A673 (cell line): ENCODE measurements at regions not wholly inside any gene's neighbourhood (a gene's known extent, or its start where the extent isn't known, plus 50 kb on each side); places are given as distances from the start of the nearest gene placed in this dataset.

ENCODE experiments used
- BruUV-seq: library from RNA; stranded (reverse); fragments of 400-500 nt; replicated peaks from 2 replicates; lab custom pipeline; 2021; lab: Mats Ljungman, UMichigan
- CTCF ChIA-PET: fragments of 300-600 bp; sonication (Branson Sonifier 250); formaldehyde crosslinking; loops from one replicate; lab custom pipeline; 2022; ENCODE audit warnings: antibody characterized with exemption; lab: Charles Lee
- POLR2A ChIA-PET: fragments of 300-600 bp; sonication (Branson Sonifier 250); formaldehyde crosslinking; loops from one replicate; lab custom pipeline; 2022; ENCODE audit warnings: antibody characterized with exemption; ENCODE audit not compliant: low non-redundant PET; lab: Charles Lee
- DNase-seq: peaks from one replicate; pipeline ENCODE4 v3.0.0-alpha.2; 2015; ENCODE audit warnings: low spot score
- H3K27ac ChIP-seq: fragments of 200-600 bp; sonication (generic); 2 replicates; pipeline ENCODE4 v1.5.1; 2016; ENCODE audit warnings: mixed run types, low read depth, mild to moderate bottlenecking, mixed read lengths, antibody characterized with exemption, low read length; ENCODE audit not compliant: poor library complexity, severe bottlenecking
- H3K27me3 ChIP-seq: fragments of 200-600 bp; sonication (generic); replicated peaks from 2 replicates; pipeline ENCODE4 v1.6.1; 2017; ENCODE audit warnings: mixed run types, low read depth, mild to moderate bottlenecking, mixed read lengths, antibody characterized with exemption, low read length; ENCODE audit not compliant: insufficient read depth, poor library complexity
- H3K36me3 ChIP-seq: fragments of 200-600 bp; sonication (generic); 2 replicates; pipeline ENCODE4 v1.6.1; 2016; ENCODE audit warnings: mixed run types, mild to moderate bottlenecking, mixed read lengths, antibody characterized with exemption, low read length; ENCODE audit not compliant: insufficient read depth, poor library complexity, severe bottlenecking
- H3K4me1 ChIP-seq: fragments of 200-600 bp; sonication (generic); 2 replicates; pipeline ENCODE4 v1.6.1; 2017; ENCODE audit warnings: mixed run types, mild to moderate bottlenecking, mixed read lengths, antibody characterized with exemption, low read length; ENCODE audit not compliant: insufficient read depth, poor library complexity, severe bottlenecking
- H3K4me3 ChIP-seq: fragments of 200-600 bp; sonication (generic); 2 replicates; pipeline ENCODE4 v1.5.1; 2016; ENCODE audit warnings: low read depth, mixed run types, mild to moderate bottlenecking, mixed read lengths, low read length; ENCODE audit not compliant: poor library complexity, severe bottlenecking
- H3K9me3 ChIP-seq: fragments of 200-600 bp; sonication (generic); 2 replicates; pipeline ENCODE4 v1.6.1; 2016; ENCODE audit warnings: mixed run types, low read depth, mild to moderate bottlenecking, mixed read lengths, antibody characterized with exemption, low read length; ENCODE audit not compliant: poor library complexity, severe bottlenecking
- CTCF ChIP-seq: fragments of 300-800, 200-600 bp; sonication (generic); conservative IDR thresholded peaks from 2 replicates; pipeline ENCODE4 v1.5.1; 2017; ENCODE audit warnings: low read depth, mild to moderate bottlenecking, antibody characterized with exemption, low read length, moderate library complexity, mixed read lengths
- EZH2 ChIP-seq: fragments of 200-600 bp; sonication (generic); IDR thresholded peaks from 2 replicates; pipeline ENCODE4 v1.6.1; 2017; ENCODE audit warnings: borderline replicate concordance, low read depth, mild to moderate bottlenecking, mixed read lengths, antibody characterized with exemption, low read length; ENCODE audit not compliant: poor library complexity, severe bottlenecking
- intact Hi-C: fragments of 100-400 bp; cut with micrococcal nuclease; formaldehyde crosslinking; loops from one replicate; pipeline ENCODE4 v1.10.0; 2022; ENCODE audit not compliant: unreplicated experiment

GRCh38 chr3:132927896-132928295, 110.3 kb upstream of the TMEM108 start:
- no peak overlapping the region for H3K4me3 ChIP-seq
- H3K27ac ChIP-seq = no peak overlapping the region
- CTCF ChIA-PET = no interaction called here
- no TSS peak for BruUV-seq
- no peak for TF ChIP-seq EZH2
- TF ChIP-seq CTCF = no peak
- DNase-seq = no peak
- no peaks in the 10 kb centered on the region for H3K36me3 ChIP-seq
- intact Hi-C loops = no loop called here
- H3K9me3 ChIP-seq = no peaks in the 10 kb centered on the region
- peaks cover 7% of the 10 kb centered on the region for H3K27me3 ChIP-seq
- POLR2A ChIA-PET = no interaction called here
- H3K4me1 ChIP-seq = no peaks in the 10 kb centered on the region

- H3K36me3 ChIP-seq = no peaks in the 10 kb centered on the region
- intact Hi-C loops = no loop called here
- BruUV-seq = no TSS peak
- H3K9me3 ChIP-seq = no peaks in the 10 kb centered on the region
- DNase-seq = no peak
- H3K27me3 ChIP-seq = peaks cover 7% of the 10 kb centered on the region
- no peaks in the 10 kb centered on the region for H3K4me1 ChIP-seq
- TF ChIP-seq CTCF (no peak), EZH2 (no peak)
- H3K27ac ChIP-seq = no peak overlapping the region
- no peak overlapping the region for H3K4me3 ChIP-seq
- CTCF ChIA-PET = no interaction called here
- POLR2A ChIA-PET = interaction anchor here (0.6 kb wide), 1 partner anchor 1199 kb away, joined by 9 read pairs; no protein-coding TSS in a partner anchor
Observed at GRCh38 chr3:132926098-132926497, 112.1 kb upstream of the TMEM108 start.

- no peak overlapping the region for H3K27ac ChIP-seq
- intact Hi-C loops = no loop called here
- POLR2A ChIA-PET = no interaction called here
- no peak overlapping the region for H3K4me3 ChIP-seq
- no peak for DNase-seq
- H3K36me3 ChIP-seq = no peaks in the 10 kb centered on the region
- no peaks in the 10 kb centered on the region for H3K9me3 ChIP-seq
- CTCF ChIA-PET = no interaction called here
- BruUV-seq = no TSS peak
- H3K27me3 ChIP-seq = peaks cover 7% of the 10 kb centered on the region
- TF ChIP-seq EZH2 = no peak
- no peak for TF ChIP-seq CTCF
- no peaks in the 10 kb centered on the region for H3K4me1 ChIP-seq
Observed at GRCh38 chr3:132925256-132925930, 112.8 kb upstream of the TMEM108 start.
